PC-3 (cell line): ENCODE measurements at regions not wholly inside any gene's neighbourhood (a gene's known extent, or its start where the extent isn't known, plus 50 kb on each side); places are given as distances from the start of the nearest gene placed in this dataset.
A peak's percentile ranks its signal among the peaks of the same experiment; 100 is the strongest.

Experiments used
- ATAC-seq: fragments of 200-7000 bp; cut with Tn5 transposase; 2 replicates; pipeline ENCODE4 v1.9.1; 2020; ENCODE audit warnings: mild to moderate bottlenecking, moderate library complexity
- BruUV-seq: library from RNA; stranded (reverse); fragments of 400-500 nt; replicated peaks from 2 replicates; lab custom pipeline; 2021; lab: Mats Ljungman, UMichigan
- CTCF ChIA-PET: fragments of 300-600 bp; sonication (Branson Sonifier 250); formaldehyde crosslinking; loops from one replicate; lab custom pipeline; 2022; ENCODE audit warnings: antibody characterized with exemption; lab: Charles Lee
- POLR2A ChIA-PET: fragments of 300-600 bp; sonication (Branson Sonifier 250); formaldehyde crosslinking; loops from one replicate; lab custom pipeline; 2022; ENCODE audit warnings: antibody characterized with exemption; ENCODE audit not compliant: unreplicated experiment; lab: Charles Lee
- DNase-seq: peaks from one replicate; pipeline ENCODE4 v3.0.0-alpha.2; 2015
- H2AFZ ChIP-seq: fragments of 300-600 bp; sonication (generic); 2 replicates; pipeline ENCODE4 v1.6.0; 2016; ENCODE audit warnings: antibody characterized with exemption, low read length
- H3F3A ChIP-seq: fragments of 300-600 bp; sonication (generic); one replicate; pipeline ENCODE4 v1.6.0; 2017; ENCODE audit warnings: antibody characterized with exemption, low read length, control low read depth, mild to moderate bottlenecking; ENCODE audit not compliant: unreplicated experiment
- H3K27ac ChIP-seq: fragments of 300-600 bp; sonication (generic); 2 replicates; pipeline ENCODE4 v1.5.1; 2016; ENCODE audit warnings: mild to moderate bottlenecking, low read length
- H3K27me3 ChIP-seq: fragments of 300-600 bp; sonication (generic); 2 replicates; pipeline ENCODE4 v1.6.1; 2016; ENCODE audit warnings: low read length, mixed read lengths
- H3K36me3 ChIP-seq: fragments of 300-600 bp; sonication (generic); 2 replicates; pipeline ENCODE4 v1.6.1; 2016; ENCODE audit warnings: low read depth, mixed run types, low read length, mixed read lengths
- H3K4me1 ChIP-seq: fragments of 300-600 bp; sonication (generic); 2 replicates; pipeline ENCODE4 v1.5.1; 2016; ENCODE audit warnings: low read length; ENCODE audit not compliant: insufficient read depth
- H3K4me2 ChIP-seq: fragments of 300-600 bp; sonication (generic); 2 replicates; pipeline ENCODE4 v1.6.0; 2016; ENCODE audit warnings: low read length
- H3K4me3 ChIP-seq: fragments of 300-600 bp; sonication (generic); 2 replicates; pipeline ENCODE4 v1.5.1; 2016; ENCODE audit warnings: mild to moderate bottlenecking, low read length, mixed read lengths
- H3K79me2 ChIP-seq: fragments of 300-600 bp; sonication (generic); 2 replicates; pipeline ENCODE4 v1.6.1; 2017; ENCODE audit warnings: low read length, mixed read lengths
- H3K9ac ChIP-seq: fragments of 300-600 bp; sonication (generic); 2 replicates; pipeline ENCODE4 v1.6.0; 2016; ENCODE audit warnings: mild to moderate bottlenecking, low read length
- H3K9me2 ChIP-seq: fragments of 300-600 bp; sonication (generic); replicated peaks from 2 replicates; pipeline ENCODE4 v1.6.1; 2016; ENCODE audit warnings: mixed run types, low read length, mixed read lengths
- H3K9me3 ChIP-seq: fragments of 300-600 bp; sonication (generic); 2 replicates; pipeline ENCODE4 v1.6.1; 2016; ENCODE audit warnings: low read length, mixed read lengths
- H4K20me1 ChIP-seq: fragments of 300-600 bp; sonication (generic); 2 replicates; pipeline ENCODE4 v1.6.1; 2016; ENCODE audit warnings: low read length, mixed read lengths
- CTCF ChIP-seq: fragments of 300-600 bp; sonication (generic); conservative IDR thresholded peaks from 2 replicates; pipeline ENCODE4 v1.5.1; 2017; ENCODE audit warnings: antibody characterized with exemption, low read depth, mild to moderate bottlenecking, low read length
- EZH2 ChIP-seq: fragments of 300-600 bp; sonication (generic); IDR thresholded peaks from one replicate; pipeline ENCODE4 v1.6.1; 2017; ENCODE audit warnings: antibody characterized with exemption, mild to moderate bottlenecking, low read length; ENCODE audit not compliant: unreplicated experiment
- EZH2phosphoT487 ChIP-seq: fragments of 300-600 bp; sonication (generic); IDR thresholded peaks from 2 replicates; pipeline ENCODE4 v1.6.1; 2018; ENCODE audit warnings: mild to moderate bottlenecking, antibody characterized with exemption, low read length, borderline replicate concordance
- intact Hi-C: fragments of 100-400 bp; cut with micrococcal nuclease; formaldehyde crosslinking; loops from 2 replicates; pipeline ENCODE4 v1.9.0; 2023

DNA sequence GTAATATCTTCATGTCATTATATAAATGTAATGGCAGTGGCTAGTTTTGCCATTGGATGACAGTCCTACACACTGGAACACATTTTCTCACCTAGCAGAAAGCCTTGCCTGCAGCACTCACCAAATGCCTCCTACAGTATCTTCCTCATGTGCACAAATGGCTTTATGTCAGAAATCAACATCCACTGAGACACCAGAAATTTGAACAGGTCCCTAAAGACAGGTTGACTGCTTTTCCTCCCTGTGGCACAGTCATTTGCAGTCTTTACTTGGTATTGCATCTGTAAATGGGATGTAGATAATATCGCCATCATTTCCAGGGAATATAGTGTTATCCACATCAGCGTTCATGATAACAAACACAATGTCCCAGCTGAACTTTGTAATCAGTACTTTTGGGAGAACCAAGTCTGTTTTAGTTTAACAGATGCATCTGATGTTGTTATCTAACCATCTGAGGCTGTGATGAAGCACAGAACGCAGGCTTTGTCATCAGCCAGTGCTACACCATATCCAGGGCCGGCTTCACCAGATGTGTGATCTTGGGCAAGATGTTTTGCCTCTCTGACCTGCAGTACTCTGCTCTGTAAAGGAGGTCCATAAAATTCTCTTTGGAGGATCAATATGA is 83.9 kb upstream of the TAS2R1 start:
- no peaks in the 10 kb centered on the region for H3K27me3 ChIP-seq
- no peak for TF ChIP-seq CTCF
- TF ChIP-seq EZH2, result no peak
- TF ChIP-seq EZH2phosphoT487, result no peak
- ChIA-PET CTCF (no interaction called here), POLR2A (no interaction called here)
- BruUV-seq, result no TSS peak
- no peaks in the 10 kb centered on the region for H3F3A ChIP-seq
- no peaks in the 10 kb centered on the region for H4K20me1 ChIP-seq
- no peak overlapping the region for H3K4me2 ChIP-seq
- H3K4me3 ChIP-seq, result no peak overlapping the region
- H3K36me3 ChIP-seq, result no peaks in the 10 kb centered on the region
- H3K79me2 ChIP-seq, result no peaks in the 10 kb centered on the region
- H3K27ac ChIP-seq, result no peak overlapping the region
- no peaks in the 10 kb centered on the region for H3K9me3 ChIP-seq
- no peak overlapping the region for H3K9ac ChIP-seq
- DNase-seq (no peak), ATAC-seq (no peak)
- intact Hi-C loops, result no loop called here
- no peaks in the 10 kb centered on the region for H3K9me2 ChIP-seq
- peaks cover 33% of the 10 kb centered on the region for H3K4me1 ChIP-seq
- H2AFZ ChIP-seq, result no peak overlapping the region

DNA sequence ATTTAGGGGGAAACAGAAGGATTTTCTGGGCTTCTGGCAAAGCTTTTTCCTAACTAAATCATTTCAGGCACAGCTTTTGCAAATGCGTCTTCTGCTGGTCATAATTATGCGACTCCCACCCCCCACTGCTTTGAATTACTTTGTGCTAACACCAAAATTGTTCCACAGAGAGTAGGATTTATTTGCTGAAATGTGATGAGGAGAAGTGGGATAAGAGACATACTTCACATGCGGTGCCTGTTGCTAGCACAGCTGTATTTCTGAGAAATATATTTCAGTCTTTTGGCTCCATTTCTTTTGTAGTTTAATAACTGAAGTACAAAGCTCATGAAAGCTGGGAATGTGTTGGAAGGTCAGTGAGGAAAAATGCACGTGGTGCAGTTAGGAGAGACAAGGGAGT is 83.2 kb upstream of the TAS2R1 start:
- Histone ChIP-seq H3K9me2 (no peaks in the 10 kb centered on the region), H3K27me3 (no peaks in the 10 kb centered on the region), H2AFZ (no peak overlapping the region), H3F3A (no peaks in the 10 kb centered on the region), H4K20me1 (no peaks in the 10 kb centered on the region), H3K4me2 (no peak overlapping the region), H3K4me1 (peaks cover 33% of the 10 kb centered on the region), H3K4me3 (no peak overlapping the region), H3K9ac (no peak overlapping the region), H3K79me2 (no peaks in the 10 kb centered on the region), H3K9me3 (no peaks in the 10 kb centered on the region), H3K36me3 (no peaks in the 10 kb centered on the region), H3K27ac (no peak overlapping the region)
- DNase-seq (no peak), ATAC-seq (no peak)
- intact Hi-C loops, result no loop called here
- TF ChIP-seq EZH2phosphoT487 (no peak), EZH2 (no peak), CTCF (no peak)
- ChIA-PET POLR2A (no interaction called here), CTCF (no interaction called here)
- no TSS peak for BruUV-seq

GRCh38 chr5:9712911-9713310 is 82.8 kb upstream of the TAS2R1 start:
- no peak overlapping the region for H3K4me3 ChIP-seq
- POLR2A ChIA-PET, result no interaction called here
- no peak for DNase-seq
- H3K36me3 ChIP-seq, result no peaks in the 10 kb centered on the region
- no peak overlapping the region for H2AFZ ChIP-seq
- H3K9me3 ChIP-seq, result no peaks in the 10 kb centered on the region
- H3K4me1 ChIP-seq, result peaks cover 33% of the 10 kb centered on the region
- no peaks in the 10 kb centered on the region for H3K79me2 ChIP-seq
- no peak for ATAC-seq
- TF ChIP-seq EZH2 (no peak), CTCF (no peak), EZH2phosphoT487 (no peak)
- H3K9ac ChIP-seq, result no peak overlapping the region
- intact Hi-C loops, result no loop called here
- H3K27ac ChIP-seq, result no peak overlapping the region
- no peaks in the 10 kb centered on the region for H3F3A ChIP-seq
- H3K9me2 ChIP-seq, result no peaks in the 10 kb centered on the region
- peak overlapping the region; percentile 6 for H3K4me2 ChIP-seq
- H3K27me3 ChIP-seq, result no peaks in the 10 kb centered on the region
- no TSS peak for BruUV-seq
- CTCF ChIA-PET, result no interaction called here
- no peaks in the 10 kb centered on the region for H4K20me1 ChIP-seq
